C4-2B (cell line): ENCODE measurements at regions not wholly inside any gene's neighbourhood (a gene's known extent, or its start where the extent isn't known, plus 50 kb on each side); places are given as distances from the start of the nearest gene placed in this dataset.

Experiments
- ZFX ChIP-seq: fragments of 450-650 bp; IDR thresholded peaks from 2 replicates; pipeline ENCODE4 v1.6.1; 2017
- TF ChIP-seq, protein P1 (sequence below): fragments of 450-650 bp; conservative IDR thresholded peaks from 2 replicates; pipeline ENCODE4 v1.5.1; 2017; ENCODE audit warnings: mild to moderate bottlenecking

DNA sequence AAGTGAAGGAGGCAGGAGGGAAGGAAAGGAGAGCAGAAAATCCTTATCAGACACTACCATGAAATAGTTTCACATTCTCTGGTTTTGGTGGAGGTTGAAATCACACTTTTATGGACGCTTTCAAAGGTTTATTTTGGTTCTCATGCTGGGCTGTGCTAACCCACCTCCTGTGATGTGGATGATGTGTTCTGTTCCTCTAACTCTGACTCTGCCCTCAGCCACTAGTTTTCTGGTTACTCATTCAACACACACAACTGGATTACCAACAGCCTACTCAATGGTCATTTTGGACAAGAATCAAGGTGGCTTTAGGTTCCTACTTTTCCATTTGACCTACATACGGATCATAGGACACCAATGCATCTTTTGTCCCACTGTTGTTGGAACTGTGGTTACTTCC, 522.1 kb upstream of the BTBD3 start:
- TF ChIP-seq, protein P1, sequence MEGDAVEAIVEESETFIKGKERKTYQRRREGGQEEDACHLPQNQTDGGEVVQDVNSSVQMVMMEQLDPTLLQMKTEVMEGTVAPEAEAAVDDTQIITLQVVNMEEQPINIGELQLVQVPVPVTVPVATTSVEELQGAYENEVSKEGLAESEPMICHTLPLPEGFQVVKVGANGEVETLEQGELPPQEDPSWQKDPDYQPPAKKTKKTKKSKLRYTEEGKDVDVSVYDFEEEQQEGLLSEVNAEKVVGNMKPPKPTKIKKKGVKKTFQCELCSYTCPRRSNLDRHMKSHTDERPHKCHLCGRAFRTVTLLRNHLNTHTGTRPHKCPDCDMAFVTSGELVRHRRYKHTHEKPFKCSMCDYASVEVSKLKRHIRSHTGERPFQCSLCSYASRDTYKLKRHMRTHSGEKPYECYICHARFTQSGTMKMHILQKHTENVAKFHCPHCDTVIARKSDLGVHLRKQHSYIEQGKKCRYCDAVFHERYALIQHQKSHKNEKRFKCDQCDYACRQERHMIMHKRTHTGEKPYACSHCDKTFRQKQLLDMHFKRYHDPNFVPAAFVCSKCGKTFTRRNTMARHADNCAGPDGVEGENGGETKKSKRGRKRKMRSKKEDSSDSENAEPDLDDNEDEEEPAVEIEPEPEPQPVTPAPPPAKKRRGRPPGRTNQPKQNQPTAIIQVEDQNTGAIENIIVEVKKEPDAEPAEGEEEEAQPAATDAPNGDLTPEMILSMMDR = no peak
- TF ChIP-seq ZFX = no peak
